K562 (cell line): ENCODE measurements at regions not wholly inside any gene's neighbourhood (a gene's known extent, or its start where the extent isn't known, plus 50 kb on each side); places are given as distances from the start of the nearest gene placed in this dataset.

Experiments
- ATAC-seq: fragments of 200-7000 bp; cut with Tn5 transposase; 3 replicates; pipeline ENCODE4 v1.9.1; 2020; ENCODE audit warnings: moderate library complexity
- BruUV-seq: library from RNA; stranded (reverse); fragments of 400-500 nt; replicated peaks from 2 replicates; lab custom pipeline; 2021; lab: Mats Ljungman, UMichigan
- CTCF ChIA-PET: fragments of 300-600 bp; formaldehyde crosslinking; extraction: SDS; loops from one replicate; lab custom pipeline; 2021; ENCODE audit warnings: low intra/inter-chr PET ratio; lab: Yijun Ruan, JAX
- POLR2A ChIA-PET: fragments of 300-600, 350-650 bp; sonication (Branson Sonifier 250); formaldehyde crosslinking; extraction: SDS; loops from one replicate; lab custom pipeline; 2021; ENCODE audit warnings: antibody characterized with exemption, inconsistent platforms; lab: Yijun Ruan, JAX
- DNase-seq, 4 experiments: peaks; one replicate each; pipeline versions ENCODE4 v3.0.0 to v3.0.0-alpha.2; 2011 to 2018; ENCODE audit warnings: low spot score in 3 of 4, mixed read lengths in 3 of 4; ENCODE audit errors: extremely low read depth in 1 of 4
- FAIRE-seq: peaks from 2 replicates; lab custom pipeline; 2011; peaks lifted over from hg19 to GRCh38; lab: Jason Lieb, UNC
- H2AFZ ChIP-seq: 2 replicates; pipeline ENCODE4 v1.6.0; 2011; ENCODE audit warnings: low read depth, low read length, control low read depth, inconsistent platforms
- H3K27ac ChIP-seq: fragments of 200-600 bp; 3 replicates; pipeline ENCODE4 v1.8.0; 2011; ENCODE audit warnings: low read depth, mild to moderate bottlenecking, control low read depth, inconsistent platforms, low read length, moderate library complexity, mixed read lengths; ENCODE audit errors: extremely low read depth
- H3K27me3 ChIP-seq, 2 experiments: fragments of 300-600 bp in 1 of 2; 2 replicates in 1 of 2; 3 replicates in 1 of 2; pipeline versions ENCODE4 v1.6.0 to v1.8.0; 2011; ENCODE audit warnings: inconsistent platforms in 2 of 2, low read length in 2 of 2, mild to moderate bottlenecking in 1 of 2, mixed read lengths in 1 of 2, moderate library complexity in 1 of 2; ENCODE audit not compliant: control insufficient read depth in 2 of 2, insufficient read depth in 2 of 2
- H3K36me3 ChIP-seq: fragments of 300-600 bp; 3 replicates; pipeline ENCODE4 v1.8.0; 2011; ENCODE audit warnings: mild to moderate bottlenecking, low read length, inconsistent platforms; ENCODE audit not compliant: control insufficient read depth, insufficient read depth
- H3K4me1 ChIP-seq, 2 experiments: fragments of 200-600 bp in 1 of 2; replicated peaks in 1 of 2; 2 replicates in 1 of 2; 3 replicates in 1 of 2; pipeline versions ENCODE4 v1.5.1 to v1.8.0; 2011; ENCODE audit warnings: inconsistent platforms in 2 of 2, low read length in 2 of 2, mild to moderate bottlenecking in 1 of 2, mixed read lengths in 1 of 2, moderate library complexity in 1 of 2; ENCODE audit not compliant: control insufficient read depth in 2 of 2, insufficient read depth in 2 of 2
- H3K4me2 ChIP-seq: 2 replicates; pipeline ENCODE4 v1.6.1; 2011; ENCODE audit warnings: low read length, control low read depth, inconsistent platforms, mixed read lengths; ENCODE audit not compliant: insufficient read depth
- H3K4me3 ChIP-seq: fragments of 200-600 bp; sonication (generic), shearing (Covaris generic); 2 replicates; pipeline ENCODE4 v1.5.1; 2016; ENCODE audit warnings: control low read depth, inconsistent platforms
- H3K79me2 ChIP-seq: fragments of 200-600 bp; 3 replicates; pipeline ENCODE4 v1.8.0; 2011; ENCODE audit warnings: low read length, inconsistent platforms; ENCODE audit not compliant: control insufficient read depth, insufficient read depth
- H3K9ac ChIP-seq, 2 experiments: 2 replicates each; pipeline versions ENCODE4 v1.6.0 to v1.6.1; 2011; ENCODE audit warnings: low read depth in 2 of 2, low read length in 2 of 2, control low read depth in 1 of 2, inconsistent platforms in 1 of 2, mild to moderate bottlenecking in 1 of 2, mixed read lengths in 1 of 2; ENCODE audit not compliant: insufficient read depth in 1 of 2
- H3K9me1 ChIP-seq: one replicate; pipeline ENCODE4 v1.6.0; 2011; ENCODE audit warnings: inconsistent platforms, mild to moderate bottlenecking, low read length, moderate library complexity; ENCODE audit not compliant: control insufficient read depth, insufficient read depth
- H3K9me3 ChIP-seq: replicated peaks from 2 replicates; pipeline ENCODE4 v1.5.1; 2011; ENCODE audit warnings: low read depth, low read length, inconsistent platforms; ENCODE audit not compliant: control insufficient read depth, insufficient read depth
- H4K20me1 ChIP-seq: replicated peaks from 2 replicates; pipeline ENCODE4 v1.6.1; 2011; ENCODE audit warnings: low read length, inconsistent platforms, mixed read lengths; ENCODE audit not compliant: control insufficient read depth, insufficient read depth
- ATF7 ChIP-seq: fragments of 450-650 bp; IDR thresholded peaks from 2 replicates; pipeline ENCODE4 v1.7.1; 2014; ENCODE audit warnings: mild to moderate bottlenecking, moderate library complexity
- CHD4 ChIP-seq: fragments of 200-600 bp; sonication (generic); IDR thresholded peaks from 3 replicates; pipeline ENCODE4 v1.6.1; 2012; ENCODE audit warnings: low read depth, mild to moderate bottlenecking, mixed read lengths, low read length, inconsistent platforms; ENCODE audit not compliant: insufficient read depth, insufficient replicate concordance, poor library complexity, severe bottlenecking
- CLOCK ChIP-seq: fragments of 250-450 bp; sonication (Bioruptor Pico); IDR thresholded peaks from 2 replicates; pipeline ENCODE4 v1.4.0; 2020; ENCODE audit warnings: mild to moderate bottlenecking, moderate library complexity, borderline replicate concordance
- EGR1 ChIP-seq: fragments of 450-650 bp; conservative IDR thresholded peaks from 2 replicates; pipeline ENCODE4 v1.6.1; 2017; ENCODE audit warnings: mild to moderate bottlenecking
- ZBTB8A ChIP-seq: fragments of 450-650 bp; IDR thresholded peaks from 2 replicates; pipeline ENCODE4 v1.6.1; 2018; ENCODE audit warnings: mild to moderate bottlenecking, moderate library complexity; ENCODE audit not compliant: partially characterized antibody
- WGBS: fragments of 100-300 bp; shearing (Covaris generic); methylation state at CpG from one replicate; pipeline ENCODE4 v1.1.6; 2016; ENCODE audit warnings: low coverage, mixed read lengths; ENCODE audit not compliant: insufficient coverage; ENCODE audit errors: missing lambda C conversion rate; 5-methylcytosine and 5-hydroxymethylcytosine counted together
- in situ Hi-C: fragments of 300-500 bp; cut with MboI; formaldehyde crosslinking; loops from 4 replicates; pipeline ENCODE4 v1.15.0; 2018; ENCODE audit warnings: inconsistent platforms, mixed read lengths
- intact Hi-C: fragments of 100-400 bp; cut with micrococcal nuclease; formaldehyde crosslinking; loops from 2 replicates; pipeline ENCODE4 v1.14.2; 2022

- FAIRE-seq (no peak), ATAC-seq (no peak)
- no peak overlapping the region for H2AFZ ChIP-seq
- no peaks in the 10 kb centered on the region for H3K4me1 ChIP-seq
- H3K4me3 ChIP-seq: no peak overlapping the region
- no TSS peak for BruUV-seq
- CTCF ChIA-PET: no interaction called here
- WGBS: 0% methylated on average over 7 of the region's 8 CpGs
- TF ChIP-seq EGR1 (no peak), ZBTB8A (no peak), CHD4 (no peak), ATF7 (no peak), CLOCK (no peak)
- TF ChIP-seq, all 486 proteins: peak for 0
- H3K27ac ChIP-seq: no peak overlapping the region
- POLR2A ChIA-PET: interaction anchor here (0.7 kb wide), 1 partner anchor 28 kb away, joined by 3 read pairs; no protein-coding TSS in a partner anchor
- H3K36me3 ChIP-seq: no peaks in the 10 kb centered on the region
- no peak overlapping the region for H3K9ac ChIP-seq
- H4K20me1 ChIP-seq: no peaks in the 10 kb centered on the region
- intact Hi-C loops (no loop called here), in situ Hi-C loops (no loop called here)
- H3K27me3 ChIP-seq: no peaks in the 10 kb centered on the region
- DNase-seq: no peak
- H3K9me1 ChIP-seq: no peaks in the 10 kb centered on the region
- no peaks in the 10 kb centered on the region for H3K9me3 ChIP-seq
- H3K79me2 ChIP-seq: no peaks in the 10 kb centered on the region
- H3K4me2 ChIP-seq: no peak overlapping the region
Measured at GRCh38 chr2:234386971-234387370, 109.9 kb downstream of the ARL4C start.
